ENCODE measurements at regions not wholly inside any gene's neighbourhood (a gene's known extent, or its start where the extent isn't known, plus 50 kb on each side); places are given as distances from the start of the nearest gene placed in this dataset.

GRCh38 chr17:12342161-12342560, 321.5 kb downstream of the MAP2K4 start:
- DNase-seq, result no peak
- H3K4me3 ChIP-seq, result no peak overlapping the region
- H3K36me3 ChIP-seq (replicated peaks in 1 of 2; ENCODE audit: insufficient read depth in 1 of 2, low read depth in 2 of 2), result no peaks in the 10 kb centered on the region
- no peak for ATAC-seq
- TF ChIP-seq CTCF (IDR thresholded peaks at IDR 0.05), result no peak
- no peak for TF ChIP-seq POLR2A (IDR thresholded peaks at IDR 0.05)
- no peaks in the 10 kb centered on the region for H3K4me1 ChIP-seq
- H3K27ac ChIP-seq, result no peak overlapping the region
- intact Hi-C loops (cut with DNase I), result no loop called here
- H3K9me3 ChIP-seq, result no peaks in the 10 kb centered on the region
- WGBS, 2 donors, result 45 to 49% methylated on average over 6 of the region's 6 CpGs
- no peaks in the 10 kb centered on the region for H3K27me3 ChIP-seq

GRCh38 chr17:12342609-12343435, 322.1 kb downstream of the MAP2K4 start:
- ATAC-seq, result no peak

GRCh38 chr17:12348476-12348875, 317.2 kb upstream of the MYOCD start:
- no peak for DNase-seq
- Histone ChIP-seq H3K36me3 (replicated peaks in 1 of 2; ENCODE audit: insufficient read depth in 1 of 2, low read depth in 2 of 2) (no peaks in the 10 kb centered on the region), H3K9me3 (no peaks in the 10 kb centered on the region), H3K4me3 (no peak overlapping the region), H3K27me3 (no peaks in the 10 kb centered on the region), H3K4me1 (no peaks in the 10 kb centered on the region), H3K27ac (no peak overlapping the region)
- intact Hi-C loops (cut with DNase I), result no loop called here
- no peak for ATAC-seq
- no peak for TF ChIP-seq POLR2A (IDR thresholded peaks at IDR 0.05)
- 23 to 26% methylated on average over 2 of the region's 2 CpGs for WGBS, 2 donors

More at GRCh38 chr17:12342609-12343435, 322.1 kb downstream of the MAP2K4 start:
- peak in 2 of 4 donors; percentile 14 to 22 for DNase-seq
- intact Hi-C loops (cut with DNase I), result no loop called here
- TF ChIP-seq CTCF (IDR thresholded peaks at IDR 0.05), result peak in 4 of 7 experiments; percentile 2 to 21 (median 18)
- TF ChIP-seq POLR2A (IDR thresholded peaks at IDR 0.05), result no peak
- Histone ChIP-seq H3K36me3 (replicated peaks in 1 of 2; ENCODE audit: insufficient read depth in 1 of 2, low read depth in 2 of 2) (no peaks in the 10 kb centered on the region), H3K27ac (no peak overlapping the region), H3K9me3 (no peaks in the 10 kb centered on the region), H3K4me1 (no peaks in the 10 kb centered on the region), H3K4me3 (no peak overlapping the region), H3K27me3 (no peaks in the 10 kb centered on the region)
- 38 to 43% methylated on average over 7 of the region's 7 CpGs for WGBS, 2 donors

- no peaks in the 10 kb centered on the region for H3K27me3 ChIP-seq
- no peaks in the 10 kb centered on the region for H3K4me1 ChIP-seq
- no peak overlapping the region for H3K27ac ChIP-seq
- no peaks in the 10 kb centered on the region for H3K9me3 ChIP-seq
- 85 to 88% methylated on average over 1 of the region's 1 CpG for WGBS, 2 donors
- TF ChIP-seq POLR2A (IDR thresholded peaks at IDR 0.05), result no peak
- TF ChIP-seq CTCF (IDR thresholded peaks at IDR 0.05), result no peak
- DNase-seq, result no peak
- H3K36me3 ChIP-seq (replicated peaks in 1 of 2; ENCODE audit: insufficient read depth in 1 of 2, low read depth in 2 of 2), result no peaks in the 10 kb centered on the region
- no peak for ATAC-seq
- intact Hi-C loops (cut with DNase I), result no loop called here
- H3K4me3 ChIP-seq, result no peak overlapping the region
Observed at GRCh38 chr17:12349297-12349696, 316.4 kb upstream of the MYOCD start.

- Histone ChIP-seq H3K27me3 (no peaks in the 10 kb centered on the region), H3K27ac (no peak overlapping the region), H3K4me1 (no peaks in the 10 kb centered on the region), H3K9me3 (no peaks in the 10 kb centered on the region), H3K36me3 (replicated peaks in 1 of 2; ENCODE audit: insufficient read depth in 1 of 2, low read depth in 2 of 2) (no peaks in the 10 kb centered on the region), H3K4me3 (no peak overlapping the region)
- WGBS, 2 donors, result 77 to 90% methylated on average over 5 of the region's 5 CpGs
- intact Hi-C loops (cut with DNase I), result no loop called here
- ATAC-seq, result no peak
- no peak for DNase-seq
- TF ChIP-seq CTCF (IDR thresholded peaks at IDR 0.05) (no peak), POLR2A (IDR thresholded peaks at IDR 0.05) (no peak)
Observed at GRCh38 chr17:12352127-12352526, 313.6 kb upstream of the MYOCD start.

Measured in body of pancreas (tissue), 4 donors.